Stimulated activated CD4-positive, alpha-beta T cell treated with anti-CD3 and anti-CD28 coated beads, Interleukin-4, amount 100 ng/mL, for 24 hours (primary cell): ENCODE measurements at regions not wholly inside any gene's neighbourhood (a gene's known extent, or its start where the extent isn't known, plus 50 kb on each side); places are given as distances from the start of the nearest gene placed in this dataset.

Experiments
- DNase-seq: peaks from one replicate; pipeline ENCODE4 v3.0.0-alpha.2; 2020

DNA sequence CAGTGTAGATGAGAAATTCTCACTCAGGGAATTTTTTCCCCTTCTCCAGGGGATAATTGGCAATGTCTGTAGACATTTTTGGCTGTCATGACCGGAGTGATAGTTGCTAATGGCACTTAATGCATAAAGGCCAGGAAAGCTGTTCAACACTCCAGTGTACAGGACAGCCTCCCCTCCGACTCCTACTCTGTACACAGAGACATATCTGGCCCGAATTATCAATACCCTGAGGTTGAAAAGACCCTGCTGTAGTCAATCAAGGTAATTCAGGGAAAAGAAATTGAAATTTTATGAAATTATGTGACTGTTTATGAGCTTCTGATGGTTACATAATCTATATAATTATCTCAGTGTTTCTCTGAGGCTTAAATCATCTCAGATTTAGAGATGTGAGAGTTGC lies 720.7 kb downstream of the OLFM4 start:
- no peak for DNase-seq

GRCh38 chr13:53759016-53759415 lies 730.4 kb downstream of the OLFM4 start:
- DNase-seq = no peak

- DNase-seq = no peak
Observed at GRCh38 chr13:53775807-53776206, 747.2 kb downstream of the OLFM4 start.

DNA sequence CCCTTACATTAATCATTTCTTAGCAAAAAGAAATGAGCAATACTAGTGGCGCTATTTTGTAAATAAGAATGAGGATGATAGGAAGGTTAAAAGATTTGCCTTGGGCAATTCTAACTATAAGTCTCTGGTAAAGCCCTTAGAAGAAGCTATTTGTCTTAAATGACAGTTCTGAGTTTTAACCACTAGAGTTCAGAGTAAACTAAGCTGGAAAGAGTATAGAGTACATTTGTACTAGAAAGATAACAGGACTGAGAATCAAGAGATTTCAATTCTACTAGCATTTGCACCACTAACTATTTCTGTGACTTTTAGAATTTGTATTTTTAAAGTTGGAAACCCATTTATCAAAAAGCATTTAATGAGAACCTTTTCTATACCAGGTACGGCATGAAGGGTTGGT lies 750.3 kb downstream of the OLFM4 start:
- no peak for DNase-seq

GRCh38 chr13:53781941-53782340 lies 753.3 kb downstream of the OLFM4 start:
- DNase-seq = no peak

DNA sequence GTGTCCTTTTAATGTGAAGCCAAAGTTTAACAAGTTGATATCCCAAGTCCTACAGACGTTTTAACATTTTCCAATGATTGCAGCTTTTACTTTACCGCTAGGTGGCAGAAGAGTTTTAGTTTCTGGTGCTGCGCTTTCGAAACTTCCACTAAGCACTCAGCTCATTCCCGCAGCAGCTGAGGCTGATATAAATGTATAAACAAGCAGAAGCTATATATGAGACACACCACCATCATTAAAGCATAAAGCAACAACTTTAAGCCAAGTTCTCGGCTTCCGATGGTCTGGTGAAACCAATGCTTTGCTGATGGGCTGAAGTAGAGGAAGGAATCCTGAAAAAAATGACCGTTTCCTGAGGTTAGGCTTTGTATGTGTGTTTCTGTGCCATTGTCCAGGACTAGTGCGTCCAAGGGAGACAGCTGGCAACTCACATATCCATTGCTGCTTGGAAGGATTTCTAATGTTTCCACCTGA lies 753.9 kb downstream of the OLFM4 start:
- no peak for DNase-seq

DNA sequence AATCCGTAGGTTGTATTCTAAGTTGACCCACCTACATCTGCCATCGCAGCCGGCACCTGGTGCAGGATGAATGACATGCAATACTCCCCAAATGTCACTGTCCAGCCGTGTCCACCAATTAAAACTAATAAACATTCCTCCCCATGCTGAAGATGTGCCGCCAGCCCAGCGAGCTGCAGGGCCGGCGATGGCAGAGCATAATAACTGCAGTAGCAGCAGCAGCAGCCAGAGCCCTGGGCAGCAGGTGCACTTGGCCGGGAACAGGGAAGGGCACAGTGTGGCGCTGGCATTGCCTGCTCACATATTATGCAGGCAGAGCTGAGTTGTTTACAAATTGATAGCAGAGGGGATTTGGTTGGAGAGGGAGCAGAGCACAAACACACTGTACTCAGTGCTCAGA lies 754.9 kb downstream of the OLFM4 start:
- no peak for DNase-seq

DNA sequence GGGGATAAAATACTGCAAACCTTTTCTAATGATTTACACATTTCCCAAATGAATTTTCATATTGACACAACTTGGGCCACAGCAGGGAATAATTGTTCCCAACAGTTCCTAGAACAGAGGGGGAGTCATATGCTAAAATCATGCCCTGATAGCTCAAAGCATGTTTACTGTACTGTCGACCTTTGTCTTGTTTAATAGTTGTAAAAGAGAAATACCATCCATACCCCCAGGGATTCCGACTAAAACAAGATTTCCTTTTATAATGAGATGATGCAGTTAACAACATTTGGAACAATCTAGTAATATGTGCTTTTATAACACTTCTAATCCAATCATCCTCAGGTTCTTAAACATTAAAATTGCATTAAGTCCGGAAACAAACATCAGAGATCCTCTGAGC lies 759.7 kb downstream of the OLFM4 start:
- no peak for DNase-seq

DNA sequence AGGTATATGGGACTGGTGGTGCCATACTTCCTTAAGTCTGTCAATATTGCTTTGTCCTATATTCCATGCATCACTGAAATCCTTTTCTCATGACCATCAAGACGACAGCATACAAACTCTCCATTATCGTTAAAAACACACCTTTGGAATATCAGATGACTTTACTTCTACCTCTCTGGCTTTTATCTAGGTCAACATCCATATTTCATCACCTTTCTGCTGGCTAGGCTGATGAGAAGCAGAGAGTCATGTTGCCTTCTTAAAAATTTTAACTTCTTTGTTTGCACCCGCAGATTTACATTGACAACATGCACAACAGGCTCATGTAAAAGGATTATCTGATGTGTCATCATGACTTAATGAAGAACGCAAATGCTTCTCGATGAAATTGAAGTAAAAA lies 771.4 kb downstream of the OLFM4 start:
- no peak for DNase-seq

- DNase-seq = no peak
Observed at GRCh38 chr13:53807251-53807834, 778.7 kb downstream of the OLFM4 start.

- no peak for DNase-seq
Observed at GRCh38 chr13:53821632-53822031, 793.0 kb downstream of the OLFM4 start.

DNA sequence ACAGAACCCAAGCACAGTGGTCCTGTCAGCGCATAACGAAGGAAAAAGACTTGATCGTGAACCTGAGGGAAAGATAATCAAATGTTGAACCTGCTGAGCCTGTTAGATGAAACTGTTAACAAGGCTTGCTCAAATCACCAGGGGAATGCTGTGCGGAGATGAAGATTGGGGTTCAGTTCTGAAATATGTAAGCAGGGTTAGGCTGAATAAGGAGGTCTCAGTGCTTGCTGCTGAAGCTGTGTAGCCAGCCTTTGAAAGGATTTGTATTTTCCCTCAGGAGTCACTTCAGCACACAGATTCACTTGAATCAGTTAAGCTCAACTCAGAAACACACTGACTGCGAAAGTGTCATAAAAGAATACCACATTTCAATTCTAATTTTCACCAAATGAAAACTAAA lies 793.5 kb downstream of the OLFM4 start:
- DNase-seq = no peak

- DNase-seq = no peak
Observed at GRCh38 chr13:53839461-53839860, 810.8 kb downstream of the OLFM4 start.

- DNase-seq = no peak
Observed at GRCh38 chr13:53844473-53845146, 816.0 kb downstream of the OLFM4 start.

- no peak for DNase-seq
Observed at GRCh38 chr13:53847502-53847901, 818.9 kb downstream of the OLFM4 start.

- no peak for DNase-seq
Observed at GRCh38 chr13:53848366-53848961, 819.9 kb downstream of the OLFM4 start.

- DNase-seq = no peak
Observed at GRCh38 chr13:53854321-53854720, 825.7 kb downstream of the OLFM4 start.

- DNase-seq = no peak
Observed at GRCh38 chr13:53856573-53857195, 828.1 kb downstream of the OLFM4 start.

GRCh38 chr13:53863520-53863919 lies 834.9 kb downstream of the OLFM4 start:
- no peak for DNase-seq

DNA sequence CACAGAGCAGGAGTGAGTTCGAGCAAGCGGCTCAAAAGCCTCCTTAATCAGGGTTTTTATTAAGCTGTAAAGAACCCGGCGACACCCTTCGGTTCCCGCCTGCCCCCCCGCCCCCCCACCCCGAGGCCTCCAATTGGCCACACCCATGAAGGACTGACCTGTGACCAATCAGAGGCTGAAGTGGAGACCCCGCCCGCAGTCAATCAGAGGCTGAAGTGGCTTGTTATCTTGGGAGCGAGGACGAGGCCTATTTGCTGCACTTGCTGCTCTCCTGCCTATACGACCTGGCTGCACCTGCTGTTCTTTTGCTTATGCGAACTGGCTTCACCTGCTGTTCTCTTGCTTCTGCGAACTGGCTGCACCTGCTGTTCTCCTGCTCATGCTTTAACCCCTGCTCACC lies 844.9 kb downstream of the OLFM4 start:
- no peak for DNase-seq

DNA sequence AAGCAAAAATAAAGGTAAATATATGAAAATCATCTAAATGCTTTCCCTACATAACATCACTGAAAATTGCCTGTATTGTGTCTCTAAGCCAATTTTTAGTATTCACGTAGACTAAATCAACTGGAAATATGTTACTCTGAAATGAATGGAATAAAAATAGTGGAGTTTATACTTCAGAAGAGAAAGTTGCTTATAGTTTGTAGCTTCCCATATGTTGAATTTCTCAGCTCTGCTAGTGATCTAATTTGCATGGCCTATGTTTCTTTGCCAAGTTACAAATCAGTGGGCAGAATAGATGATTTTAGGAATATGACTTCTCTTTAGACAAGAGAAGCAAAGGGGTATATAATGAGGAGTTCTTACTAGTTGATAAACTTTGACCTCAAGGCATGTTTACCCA lies 850.2 kb downstream of the OLFM4 start:
- DNase-seq = no peak

DNA sequence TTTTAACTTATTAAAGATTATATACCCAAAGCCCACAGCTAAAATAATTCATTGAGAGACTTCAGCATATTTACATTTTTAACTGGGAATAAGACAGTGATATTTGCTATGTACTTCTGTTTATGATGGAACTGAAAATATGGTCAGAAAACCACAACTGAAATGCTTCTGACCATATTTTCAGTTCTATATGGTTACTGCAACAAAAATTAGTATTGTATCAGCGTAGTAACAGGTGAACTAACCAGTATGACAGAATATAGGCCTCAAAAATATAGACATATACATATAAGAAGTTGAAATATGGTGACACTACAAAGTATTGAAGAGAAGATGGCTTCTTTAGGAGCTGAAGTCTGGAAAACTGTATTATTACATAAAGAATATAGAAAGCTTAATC lies 857.4 kb downstream of the OLFM4 start:
- DNase-seq = no peak

DNA sequence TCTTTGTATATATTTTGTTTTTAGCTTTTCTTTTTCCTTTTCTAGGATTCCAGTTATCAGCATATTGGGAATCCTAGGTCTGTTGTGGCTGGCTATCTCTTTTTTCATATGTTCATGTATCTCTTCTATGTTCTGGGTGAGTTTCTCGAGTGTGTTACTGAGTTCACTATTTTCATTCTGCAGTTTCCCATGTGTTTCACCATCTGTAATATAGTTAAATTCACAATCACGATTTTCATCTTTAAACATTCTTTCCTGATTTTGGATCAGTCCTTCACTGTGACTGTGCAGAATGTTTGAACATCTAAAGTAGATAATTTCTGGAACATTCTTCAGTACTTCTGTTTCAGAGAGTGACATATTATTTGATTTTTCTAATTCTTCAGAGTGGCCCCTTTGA lies 862.1 kb downstream of the OLFM4 start:
- DNase-seq = no peak

DNA sequence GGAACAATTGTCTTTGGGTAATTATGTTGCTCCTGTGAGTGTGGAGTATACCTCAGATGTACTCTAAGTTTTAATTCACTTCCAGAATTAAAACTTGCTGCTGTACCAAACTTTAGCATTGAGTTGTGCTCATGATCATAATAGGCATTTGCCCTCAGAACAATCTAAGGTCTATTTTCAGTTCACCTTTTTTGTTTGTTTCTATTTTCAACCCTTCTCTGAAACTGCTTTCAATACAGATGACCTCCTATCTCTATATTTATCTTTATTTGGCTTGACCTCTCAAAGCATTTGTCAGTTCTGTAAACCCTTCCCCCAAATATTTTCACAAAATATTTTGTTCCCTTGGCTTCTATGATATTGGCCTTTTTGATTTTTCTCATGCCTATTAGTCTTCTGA lies 873.0 kb downstream of the OLFM4 start:
- no peak for DNase-seq
